H1 (cell line): ENCODE measurements at regions not wholly inside any gene's neighbourhood (a gene's known extent, or its start where the extent isn't known, plus 50 kb on each side); places are given as distances from the start of the nearest gene placed in this dataset.

ENCODE experiments used
- CBX8 ChIP-seq: fragments of 300-800, 300-1000 bp; sonication (generic); IDR thresholded peaks from 2 replicates; pipeline ENCODE4 v1.7.1; 2016; ENCODE audit warnings: low read depth, low read length, borderline replicate concordance
- EP300 ChIP-seq, 2 experiments: IDR thresholded peaks; 1 replicate in 1 of 2; 2 replicates in 1 of 2; pipeline ENCODE4 v1.6.1; 2011 to 2012; ENCODE audit warnings: low read depth in 2 of 2, low read length in 2 of 2, mild to moderate bottlenecking in 2 of 2, borderline replicate concordance in 1 of 2, inconsistent platforms in 1 of 2, moderate library complexity in 1 of 2
- POU5F1 ChIP-seq: IDR thresholded peaks from 2 replicates; pipeline ENCODE4 v1.6.1; 2011; ENCODE audit warnings: low read depth, mild to moderate bottlenecking, low read length, moderate library complexity
- RXRA ChIP-seq: IDR thresholded peaks from 2 replicates; pipeline ENCODE4 v1.6.1; 2011; ENCODE audit warnings: low read depth, mild to moderate bottlenecking, low read length, moderate library complexity; ENCODE audit not compliant: insufficient read depth
- TBP ChIP-seq: IDR thresholded peaks from 2 replicates; pipeline ENCODE4 v1.6.1; 2011; ENCODE audit warnings: low read depth, low read length, improper control_type of control experiment
- USF2 ChIP-seq: IDR thresholded peaks from 2 replicates; pipeline ENCODE4 v1.6.1; 2011; ENCODE audit warnings: low read length, improper control_type of control experiment

GRCh38 chrX:129035180-129035579 is 488.1 kb downstream of the SMARCA1 start (continued):
- no peak for TF ChIP-seq USF2
- TF ChIP-seq EP300 (IDR thresholded peaks at IDR 0.05; ENCODE audit: borderline replicate concordance in 1 of 2, low read depth in 2 of 2, low read length in 2 of 2): no peak
- no peak for TF ChIP-seq RXRA
- no peak for TF ChIP-seq CBX8
- TF ChIP-seq POU5F1: no peak
- TF ChIP-seq TBP: no peak
